ENCODE measurements at regions not wholly inside any gene's neighbourhood (a gene's known extent, or its start where the extent isn't known, plus 50 kb on each side); places are given as distances from the start of the nearest gene placed in this dataset.

DNA sequence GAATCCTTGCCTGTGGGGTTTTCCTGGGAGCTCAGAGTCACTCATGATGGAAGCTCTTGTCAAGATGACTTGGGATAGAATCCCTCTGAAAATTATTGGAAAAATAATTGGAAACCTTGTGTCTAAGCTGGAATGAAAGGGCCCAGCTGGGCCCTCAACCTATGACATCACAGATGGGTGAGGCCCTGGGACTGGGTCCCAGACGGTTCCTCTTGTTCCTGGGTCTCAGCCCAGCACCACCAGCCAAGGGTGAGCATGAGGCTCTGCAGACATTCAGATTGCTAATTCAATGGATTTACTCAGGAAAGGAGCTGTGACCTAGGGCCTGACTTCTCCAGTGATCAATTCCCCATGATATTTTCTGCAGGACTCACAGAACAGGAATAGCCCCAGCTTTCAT lies 188.3 kb upstream of the MYT1L start:
- no peaks in the 10 kb centered on the region for H3K79me2 ChIP-seq (ENCODE audit: insufficient read depth, low read length)
- no peak overlapping the region for H3K9ac ChIP-seq (ENCODE audit: low read length)
- no peaks in the 10 kb centered on the region for H3K9me2 ChIP-seq (ENCODE audit: insufficient read depth)
- ChIA-PET CTCF (no interaction called here), RAD21 (ENCODE audit: low non-redundant PET in 1 of 2, low total read pairs in 2 of 2, uncharacterized antibody in 2 of 2, unreplicated experiment in 2 of 2) (no interaction called here), POLR2A (no interaction called here)
- intact Hi-C loops (cut with micrococcal nuclease), result no loop called here
- ATAC-seq (no peak), DNase-seq (ENCODE audit: low read depth, low spot score) (no peak)
- H3K4me1 ChIP-seq (ENCODE audit: control insufficient read depth in 1 of 2, insufficient read depth in 2 of 2, low read length in 2 of 2), result no peaks in the 10 kb centered on the region
- H3K4me2 ChIP-seq (ENCODE audit: low read length), result no peak overlapping the region
- H2AFZ ChIP-seq (ENCODE audit: low read depth, low read length, poor library complexity, severe bottlenecking), result no peak overlapping the region
- H3K4me3 ChIP-seq (replicated peaks in 1 of 2; ENCODE audit: low read depth in 1 of 2, low read length in 2 of 2), result no peak overlapping the region
- H3K36me3 ChIP-seq (ENCODE audit: control insufficient read depth in 1 of 2, insufficient read depth in 2 of 2, low read length in 2 of 2), result no peaks in the 10 kb centered on the region
- H3K27me3 ChIP-seq (ENCODE audit: insufficient read depth, low read length), result no peaks in the 10 kb centered on the region
- no peak overlapping the region for H3K27ac ChIP-seq (ENCODE audit: low read depth, low read length)
- TF ChIP-seq SP1 (IDR thresholded peaks at IDR 0.05; ENCODE audit: low read depth), result no peak
- no peak for TF ChIP-seq FOSL1 (IDR thresholded peaks at IDR 0.05; ENCODE audit: low read depth)
- TF ChIP-seq EGR1 (IDR thresholded peaks at IDR 0.05; ENCODE audit: low read depth), result no peak
- no peak for TF ChIP-seq RAD21 (IDR thresholded peaks at IDR 0.05; ENCODE audit: low read depth)
- no peak for TF ChIP-seq ELF1 (IDR thresholded peaks at IDR 0.05; ENCODE audit: borderline replicate concordance, low read depth)
- TF ChIP-seq POLR2AphosphoS5 (IDR thresholded peaks at IDR 0.05; ENCODE audit: low read depth, low read length), result no peak
- TF ChIP-seq, protein P1, sequence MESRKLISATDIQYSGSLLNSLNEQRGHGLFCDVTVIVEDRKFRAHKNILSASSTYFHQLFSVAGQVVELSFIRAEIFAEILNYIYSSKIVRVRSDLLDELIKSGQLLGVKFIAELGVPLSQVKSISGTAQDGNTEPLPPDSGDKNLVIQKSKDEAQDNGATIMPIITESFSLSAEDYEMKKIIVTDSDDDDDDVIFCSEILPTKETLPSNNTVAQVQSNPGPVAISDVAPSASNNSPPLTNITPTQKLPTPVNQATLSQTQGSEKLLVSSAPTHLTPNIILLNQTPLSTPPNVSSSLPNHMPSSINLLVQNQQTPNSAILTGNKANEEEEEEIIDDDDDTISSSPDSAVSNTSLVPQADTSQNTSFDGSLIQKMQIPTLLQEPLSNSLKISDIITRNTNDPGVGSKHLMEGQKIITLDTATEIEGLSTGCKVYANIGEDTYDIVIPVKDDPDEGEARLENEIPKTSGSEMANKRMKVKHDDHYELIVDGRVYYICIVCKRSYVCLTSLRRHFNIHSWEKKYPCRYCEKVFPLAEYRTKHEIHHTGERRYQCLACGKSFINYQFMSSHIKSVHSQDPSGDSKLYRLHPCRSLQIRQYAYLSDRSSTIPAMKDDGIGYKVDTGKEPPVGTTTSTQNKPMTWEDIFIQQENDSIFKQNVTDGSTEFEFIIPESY (IDR thresholded peaks at IDR 0.05; ENCODE audit: extremely low read depth, insufficient replicate concordance, low read length), result no peak
- no peaks in the 10 kb centered on the region for H3K9me3 ChIP-seq (ENCODE audit: control insufficient read depth in 1 of 2, insufficient read depth in 1 of 2, low read depth in 1 of 2, low read length in 2 of 2)
- no TSS peak for BruUV-seq (replicated peaks)
- H4K20me1 ChIP-seq (ENCODE audit: insufficient read depth), result no peaks in the 10 kb centered on the region

DNA sequence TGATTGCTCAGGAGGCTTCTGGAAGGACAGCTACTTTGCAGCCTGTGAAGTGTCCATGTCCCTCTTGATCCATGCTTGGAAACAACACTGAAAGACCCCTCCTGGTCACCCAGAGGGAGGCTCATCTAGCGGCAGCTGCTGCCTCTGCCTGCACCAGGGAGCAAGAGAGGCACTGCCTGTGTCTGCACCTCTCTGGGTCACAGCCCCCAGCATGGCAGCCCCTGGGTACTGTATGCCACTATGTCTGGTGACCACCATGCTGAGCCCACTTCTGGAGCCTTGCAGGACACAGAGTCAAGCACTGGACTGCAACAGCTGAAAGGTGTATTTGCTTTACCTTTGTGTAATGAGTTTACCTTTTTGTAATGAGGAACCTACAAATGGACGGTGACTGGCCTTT lies 186.3 kb upstream of the MYT1L start:
- H3K79me2 ChIP-seq (ENCODE audit: insufficient read depth, low read length), result no peaks in the 10 kb centered on the region
- no peaks in the 10 kb centered on the region for H3K27me3 ChIP-seq (ENCODE audit: insufficient read depth, low read length)
- H3K27ac ChIP-seq (ENCODE audit: low read depth, low read length), result no peak overlapping the region
- H4K20me1 ChIP-seq (ENCODE audit: insufficient read depth), result no peaks in the 10 kb centered on the region
- no peaks in the 10 kb centered on the region for H3K36me3 ChIP-seq (ENCODE audit: control insufficient read depth in 1 of 2, insufficient read depth in 2 of 2, low read length in 2 of 2)
- H3K9me3 ChIP-seq (ENCODE audit: control insufficient read depth in 1 of 2, insufficient read depth in 1 of 2, low read depth in 1 of 2, low read length in 2 of 2), result no peaks in the 10 kb centered on the region
- intact Hi-C loops (cut with micrococcal nuclease), result no loop called here
- H3K4me1 ChIP-seq (ENCODE audit: control insufficient read depth in 1 of 2, insufficient read depth in 2 of 2, low read length in 2 of 2), result no peaks in the 10 kb centered on the region
- ChIA-PET POLR2A (no interaction called here), RAD21 (ENCODE audit: low non-redundant PET in 1 of 2, low total read pairs in 2 of 2, uncharacterized antibody in 2 of 2, unreplicated experiment in 2 of 2) (no interaction called here), CTCF (no interaction called here)
- no peak overlapping the region for H3K9ac ChIP-seq (ENCODE audit: low read length)
- no peak overlapping the region for H3K4me3 ChIP-seq (replicated peaks in 1 of 2; ENCODE audit: low read depth in 1 of 2, low read length in 2 of 2)
- DNase-seq (ENCODE audit: low read depth, low spot score), result no peak
- TF ChIP-seq ELF1 (IDR thresholded peaks at IDR 0.05; ENCODE audit: borderline replicate concordance, low read depth) (no peak), RAD21 (IDR thresholded peaks at IDR 0.05; ENCODE audit: low read depth) (no peak), EZH2phosphoT487 (IDR thresholded peaks at IDR 0.05; ENCODE audit: borderline replicate concordance) (no peak), CBX3 (IDR thresholded peaks at IDR 0.05; ENCODE audit: low read depth) (no peak), SIN3A (IDR thresholded peaks at IDR 0.05; ENCODE audit: low read depth) (no peak), ZNF274 (IDR thresholded peaks at IDR 0.05; ENCODE audit: low read depth, low read length) (no peak), ZFX (IDR thresholded peaks at IDR 0.05) (no peak), SP1 (IDR thresholded peaks at IDR 0.05; ENCODE audit: low read depth) (no peak), POLR2AphosphoS5 (IDR thresholded peaks at IDR 0.05; ENCODE audit: low read depth, low read length) (no peak), CEBPB (IDR thresholded peaks at IDR 0.05; ENCODE audit: low read depth) (no peak)
- TF ChIP-seq, protein P2, sequence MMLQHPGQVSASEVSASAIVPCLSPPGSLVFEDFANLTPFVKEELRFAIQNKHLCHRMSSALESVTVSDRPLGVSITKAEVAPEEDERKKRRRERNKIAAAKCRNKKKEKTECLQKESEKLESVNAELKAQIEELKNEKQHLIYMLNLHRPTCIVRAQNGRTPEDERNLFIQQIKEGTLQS (IDR thresholded peaks at IDR 0.05), result no peak
- TF ChIP-seq, protein P1 (IDR thresholded peaks at IDR 0.05; ENCODE audit: extremely low read depth, insufficient replicate concordance, low read length), result no peak
- TF ChIP-seq, protein P3, sequence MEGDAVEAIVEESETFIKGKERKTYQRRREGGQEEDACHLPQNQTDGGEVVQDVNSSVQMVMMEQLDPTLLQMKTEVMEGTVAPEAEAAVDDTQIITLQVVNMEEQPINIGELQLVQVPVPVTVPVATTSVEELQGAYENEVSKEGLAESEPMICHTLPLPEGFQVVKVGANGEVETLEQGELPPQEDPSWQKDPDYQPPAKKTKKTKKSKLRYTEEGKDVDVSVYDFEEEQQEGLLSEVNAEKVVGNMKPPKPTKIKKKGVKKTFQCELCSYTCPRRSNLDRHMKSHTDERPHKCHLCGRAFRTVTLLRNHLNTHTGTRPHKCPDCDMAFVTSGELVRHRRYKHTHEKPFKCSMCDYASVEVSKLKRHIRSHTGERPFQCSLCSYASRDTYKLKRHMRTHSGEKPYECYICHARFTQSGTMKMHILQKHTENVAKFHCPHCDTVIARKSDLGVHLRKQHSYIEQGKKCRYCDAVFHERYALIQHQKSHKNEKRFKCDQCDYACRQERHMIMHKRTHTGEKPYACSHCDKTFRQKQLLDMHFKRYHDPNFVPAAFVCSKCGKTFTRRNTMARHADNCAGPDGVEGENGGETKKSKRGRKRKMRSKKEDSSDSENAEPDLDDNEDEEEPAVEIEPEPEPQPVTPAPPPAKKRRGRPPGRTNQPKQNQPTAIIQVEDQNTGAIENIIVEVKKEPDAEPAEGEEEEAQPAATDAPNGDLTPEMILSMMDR (IDR thresholded peaks at IDR 0.05 in 2 of 3, conservative IDR thresholded peaks at IDR 0.05 in 1 of 3; ENCODE audit: borderline replicate concordance in 1 of 3, insufficient read depth in 1 of 3, low read depth in 2 of 3, low read length in 2 of 3), result no peak
- H2AFZ ChIP-seq (ENCODE audit: low read depth, low read length, poor library complexity, severe bottlenecking), result no peak overlapping the region
- ATAC-seq, result no peak
- no peaks in the 10 kb centered on the region for H3K9me2 ChIP-seq (ENCODE audit: insufficient read depth)
- no peak overlapping the region for H3K4me2 ChIP-seq (ENCODE audit: low read length)
- BruUV-seq (replicated peaks), result no TSS peak

Measured in HCT116 (cell line).